CD4-positive, alpha-beta T cell (primary cell): ENCODE measurements at regions not wholly inside any gene's neighbourhood (a gene's known extent, or its start where the extent isn't known, plus 50 kb on each side); places are given as distances from the start of the nearest gene placed in this dataset.

Source experiments
- ATAC-seq: fragments of 200-7000 bp; cut with Tn5 transposase; one replicate; pipeline ENCODE4 v1.10.0; 2022; ENCODE audit warnings: mild to moderate bottlenecking; ENCODE audit not compliant: poor library complexity
- CTCF ChIA-PET: fragments of 350-600 bp; sonication (Branson Sonifier 250); formaldehyde crosslinking; loops from one replicate; lab custom pipeline; 2021; ENCODE audit warnings: antibody characterized with exemption, inconsistent platforms; lab: Charles Lee
- POLR2A ChIA-PET: fragments of 350-600 bp; sonication (Branson Sonifier 250); formaldehyde crosslinking; loops from one replicate; lab custom pipeline; 2021; ENCODE audit warnings: antibody characterized with exemption, inconsistent platforms; lab: Charles Lee
- DNase-seq, 14 experiments: peaks; one replicate each; pipeline ENCODE4 v3.0.0-alpha.2; 2013 to 2020; ENCODE audit warnings: mixed read lengths in 2 of 14
- H3K27ac ChIP-seq, 2 donors: one replicate each; pipeline versions ENCODE4 v1.5.1 to v1.7.0; 2013; ENCODE audit warnings: low read length in 2 of 2, low read depth in 1 of 2, mild to moderate bottlenecking in 1 of 2
- H3K27me3 ChIP-seq, 2 experiments: 1 replicate in 1 of 2; 2 replicates in 1 of 2; pipeline versions ENCODE4 v1.6.1 to v1.7.0; 2013; ENCODE audit warnings: low read length in 2 of 2, control low read depth in 1 of 2, mild to moderate bottlenecking in 1 of 2, moderate library complexity in 1 of 2; ENCODE audit not compliant: insufficient read depth in 2 of 2, control insufficient read depth in 1 of 2
- H3K36me3 ChIP-seq: one replicate; pipeline ENCODE4 v1.6.1; 2013; ENCODE audit warnings: low read length, control low read depth; ENCODE audit not compliant: insufficient read depth
- H3K4me1 ChIP-seq: one replicate; pipeline ENCODE4 v1.6.1; 2013; ENCODE audit warnings: low read length, control low read depth; ENCODE audit not compliant: insufficient read depth
- H3K4me3 ChIP-seq: one replicate; pipeline ENCODE4 v1.5.1; 2013; ENCODE audit warnings: mild to moderate bottlenecking, low read length, moderate library complexity
- H3K9me3 ChIP-seq, 2 experiments: 1 replicate in 1 of 2; 2 replicates in 1 of 2; pipeline versions ENCODE4 v1.6.1 to v1.7.0; 2013; ENCODE audit warnings: low read length in 2 of 2, mild to moderate bottlenecking in 2 of 2, control low read depth in 1 of 2, moderate library complexity in 1 of 2; ENCODE audit not compliant: control insufficient read depth in 1 of 2, insufficient read depth in 1 of 2
- H3K27ac Mint-ChIP-seq: one replicate; pipeline ENCODE4 v1.8.0; 2020; ENCODE audit warnings: mixed read lengths
- H3K27me3 Mint-ChIP-seq: one replicate; pipeline ENCODE4 v1.8.0; 2021; ENCODE audit warnings: mixed read lengths
- H3K36me3 Mint-ChIP-seq: one replicate; pipeline ENCODE4 v1.8.0; 2021; ENCODE audit warnings: low read depth, mixed read lengths
- H3K4me1 Mint-ChIP-seq: one replicate; pipeline ENCODE4 v1.8.0; 2021; ENCODE audit warnings: low read depth, mixed read lengths
- H3K4me3 Mint-ChIP-seq: one replicate; pipeline ENCODE4 v1.8.0; 2020; ENCODE audit warnings: mild to moderate bottlenecking, mixed read lengths
- H3K9me3 Mint-ChIP-seq: one replicate; pipeline ENCODE4 v1.8.0; 2020; ENCODE audit warnings: mixed read lengths
- CTCF ChIP-seq: fragments of 200-600 bp; IDR thresholded peaks from one replicate; pipeline ENCODE4 v1.8.0; 2022; ENCODE audit warnings: antibody characterized with exemption, mild to moderate bottlenecking
- intact Hi-C, 2 experiments: fragments of 100-400 bp; cut with DNase I in 1 of 2; cut with micrococcal nuclease in 1 of 2; formaldehyde crosslinking; loops; one replicate each; pipeline versions ENCODE4 v1.15.1 to v1.9.0; 2023 to 2025; cut with DNase I, micrococcal nuclease

DNA sequence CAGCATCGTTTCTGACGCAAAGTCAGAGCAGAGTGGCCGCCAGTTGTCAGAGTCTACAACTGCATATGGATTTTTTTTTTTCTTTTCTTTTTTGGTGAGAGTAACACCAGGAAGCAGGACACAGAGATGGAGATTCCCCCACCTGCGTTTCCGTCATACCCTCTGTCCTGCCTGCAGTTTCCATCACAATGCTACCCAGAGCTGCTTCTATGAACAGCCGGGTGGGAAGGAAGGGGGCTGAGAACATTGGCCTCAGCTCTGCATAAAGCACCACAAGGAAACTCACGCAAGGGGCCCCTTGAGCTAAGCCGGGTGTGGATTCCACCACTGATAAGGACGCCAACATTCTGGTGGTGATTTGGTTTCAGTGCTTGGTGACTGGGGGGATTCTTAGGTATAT, 183.5 kb upstream of the AFDN start:
- TF ChIP-seq CTCF, result no peak
- POLR2A ChIA-PET, result no interaction called here
- H3K27me3 Mint-ChIP-seq, result peaks cover 28% of the 10 kb centered on the region
- no peak overlapping the region for H3K27ac Mint-ChIP-seq
- Histone ChIP-seq H3K27ac (no peak overlapping the region), H3K27me3 (peaks cover 0 to 4% of the 10 kb centered on the region in 2 experiments), H3K4me3 (no peak overlapping the region), H3K4me1 (no peaks in the 10 kb centered on the region), H3K9me3 (peaks cover 0 to 3% of the 10 kb centered on the region in 2 experiments), H3K36me3 (no peaks in the 10 kb centered on the region)
- intact Hi-C loops, result no loop called here
- no peak overlapping the region for H3K4me3 Mint-ChIP-seq
- H3K9me3 Mint-ChIP-seq, result peaks cover 7% of the 10 kb centered on the region
- CTCF ChIA-PET, result no interaction called here
- ATAC-seq, result no peak
- no peak for DNase-seq
- no peaks in the 10 kb centered on the region for H3K36me3 Mint-ChIP-seq
- no peaks in the 10 kb centered on the region for H3K4me1 Mint-ChIP-seq

DNA sequence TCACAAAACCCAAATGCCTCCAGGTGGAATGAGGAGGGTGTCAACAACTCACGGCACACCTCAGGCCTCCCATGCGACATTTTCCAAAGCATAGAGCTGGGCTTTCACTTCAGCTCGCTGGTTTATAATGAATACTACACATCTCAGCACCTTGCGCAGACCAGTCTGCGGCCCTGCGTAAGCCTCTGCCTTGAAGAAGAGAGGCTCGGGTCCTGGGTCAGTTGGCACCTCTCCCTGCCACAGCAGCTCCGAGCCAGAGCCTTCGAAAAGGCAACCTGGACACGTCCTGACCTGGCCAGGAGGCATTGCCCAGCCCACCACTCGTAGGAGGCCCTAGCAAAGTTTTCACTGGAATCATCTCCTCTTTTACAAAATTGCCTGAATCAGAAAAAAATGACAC, 183.0 kb upstream of the AFDN start:
- intact Hi-C loops, result no loop called here
- Mint-ChIP-seq H3K4me3 (no peak overlapping the region), H3K27ac (no peak overlapping the region), H3K36me3 (no peaks in the 10 kb centered on the region), H3K9me3 (peaks cover 7% of the 10 kb centered on the region), H3K4me1 (no peaks in the 10 kb centered on the region), H3K27me3 (peaks cover 28% of the 10 kb centered on the region)
- peaks cover 0 to 3% of the 10 kb centered on the region in 2 experiments for H3K9me3 ChIP-seq
- ATAC-seq (no peak), DNase-seq (no peak)
- TF ChIP-seq CTCF, result no peak
- no peaks in the 10 kb centered on the region for H3K36me3 ChIP-seq
- no peak overlapping the region for H3K27ac ChIP-seq
- ChIA-PET CTCF (no interaction called here), POLR2A (no interaction called here)
- H3K4me1 ChIP-seq, result no peaks in the 10 kb centered on the region
- H3K27me3 ChIP-seq, result peaks cover 0 to 4% of the 10 kb centered on the region in 2 experiments
- H3K4me3 ChIP-seq, result no peak overlapping the region

DNA sequence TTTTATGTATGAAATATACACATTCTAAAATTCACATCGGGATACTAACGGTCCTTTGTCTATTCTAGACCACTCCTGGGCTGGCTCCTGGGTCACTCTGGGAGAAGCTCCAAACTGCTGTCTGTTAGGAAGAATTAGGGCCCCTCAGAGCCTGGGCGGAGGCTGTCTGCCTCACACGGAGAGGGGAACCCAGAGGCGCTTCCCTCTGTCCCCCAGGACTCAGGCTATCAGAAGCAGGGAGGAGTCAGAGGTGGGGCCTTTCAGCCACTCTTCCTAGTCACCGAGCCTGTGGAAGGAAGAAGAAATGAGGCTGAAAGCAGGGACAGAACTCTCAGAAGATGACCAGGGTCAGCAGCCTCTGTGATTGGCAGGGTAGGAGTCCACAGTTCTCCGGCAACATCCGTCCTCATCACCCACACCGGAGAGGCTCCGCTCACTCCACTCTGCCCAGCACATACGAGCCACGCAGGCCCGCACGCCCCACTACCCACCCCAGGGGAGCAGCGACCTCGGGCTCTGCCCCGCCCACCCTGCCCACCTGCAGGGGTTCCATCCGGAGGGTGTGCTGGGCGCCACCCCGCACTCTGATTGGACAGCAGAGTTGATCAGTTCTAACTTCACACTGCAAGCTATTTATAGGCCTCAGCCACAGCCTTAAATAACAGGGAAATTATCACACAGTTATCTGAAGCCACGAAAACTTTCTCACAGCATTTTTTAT, 182.1 kb upstream of the AFDN start:
- ATAC-seq (no peak), DNase-seq (no peak)
- Histone ChIP-seq H3K27me3 (peaks cover 0 to 4% of the 10 kb centered on the region in 2 experiments), H3K36me3 (no peaks in the 10 kb centered on the region), H3K4me3 (no peak overlapping the region), H3K9me3 (peaks cover 0 to 3% of the 10 kb centered on the region in 2 experiments), H3K4me1 (no peaks in the 10 kb centered on the region), H3K27ac (no peak overlapping the region)
- H3K36me3 Mint-ChIP-seq, result no peaks in the 10 kb centered on the region
- H3K9me3 Mint-ChIP-seq, result peaks cover 7% of the 10 kb centered on the region
- no peak for TF ChIP-seq CTCF
- POLR2A ChIA-PET, result no interaction called here
- no peaks in the 10 kb centered on the region for H3K4me1 Mint-ChIP-seq
- CTCF ChIA-PET, result no interaction called here
- intact Hi-C loops, result no loop called here
- peaks cover 31% of the 10 kb centered on the region for H3K27me3 Mint-ChIP-seq
- H3K4me3 Mint-ChIP-seq, result no peak overlapping the region
- H3K27ac Mint-ChIP-seq, result no peak overlapping the region
